Osteoblast (primary cell): ENCODE measurements at regions not wholly inside any gene's neighbourhood (a gene's known extent, or its start where the extent isn't known, plus 50 kb on each side); places are given as distances from the start of the nearest gene placed in this dataset.

Experiments used
- DNase-seq: peaks from one replicate; pipeline ENCODE4 v3.0.0; 2011; ENCODE audit warnings: low spot score, mixed read lengths; ENCODE audit not compliant: insufficient read length; ENCODE audit errors: missing footprints
- H2AFZ ChIP-seq: 2 replicates; pipeline ENCODE4 v1.6.0; 2011; ENCODE audit warnings: mild to moderate bottlenecking, low read length
- H3K27ac ChIP-seq: 2 replicates; pipeline ENCODE4 v1.5.1; 2011; ENCODE audit warnings: mild to moderate bottlenecking, low read depth, low read length, moderate library complexity
- H3K27me3 ChIP-seq: 2 replicates; pipeline ENCODE4 v1.6.0; 2012; ENCODE audit warnings: mild to moderate bottlenecking, control low read depth, inconsistent platforms, low read length, moderate library complexity; ENCODE audit not compliant: insufficient read depth
- H3K36me3 ChIP-seq: 2 replicates; pipeline ENCODE4 v1.5.1; 2011; ENCODE audit warnings: mild to moderate bottlenecking, low read length, control low read depth, moderate library complexity; ENCODE audit not compliant: insufficient read depth
- H3K4me1 ChIP-seq: 2 replicates; pipeline ENCODE4 v1.5.1; 2011; ENCODE audit warnings: mild to moderate bottlenecking, low read length, control low read depth, moderate library complexity; ENCODE audit not compliant: insufficient read depth
- H3K4me2 ChIP-seq: 2 replicates; pipeline ENCODE4 v1.6.0; 2011; ENCODE audit warnings: mild to moderate bottlenecking, low read length; ENCODE audit not compliant: insufficient read depth
- H3K4me3 ChIP-seq: fragments of 200-600 bp; sonication (generic); 3 replicates; pipeline ENCODE4 v1.5.1; 2012; ENCODE audit warnings: mild to moderate bottlenecking, low read length, inconsistent platforms; ENCODE audit not compliant: insufficient read depth
- H3K79me2 ChIP-seq: 2 replicates; pipeline ENCODE4 v1.6.0; 2012; ENCODE audit warnings: mild to moderate bottlenecking, low read length, control low read depth, inconsistent platforms; ENCODE audit not compliant: insufficient read depth
- H3K9me3 ChIP-seq: 2 replicates; pipeline ENCODE4 v1.5.1; 2011; ENCODE audit warnings: low read depth, low read length, control low read depth
- H4K20me1 ChIP-seq: 2 replicates; pipeline ENCODE4 v1.6.0; 2012; ENCODE audit warnings: mild to moderate bottlenecking, low read length, control low read depth; ENCODE audit not compliant: insufficient read depth
- TF ChIP-seq, protein P1 (sequence below): IDR thresholded peaks from 2 replicates; pipeline ENCODE4 v1.5.1; 2011; ENCODE audit warnings: mild to moderate bottlenecking, low read depth, low read length, moderate library complexity; ENCODE audit errors: extremely low read depth

DNA sequence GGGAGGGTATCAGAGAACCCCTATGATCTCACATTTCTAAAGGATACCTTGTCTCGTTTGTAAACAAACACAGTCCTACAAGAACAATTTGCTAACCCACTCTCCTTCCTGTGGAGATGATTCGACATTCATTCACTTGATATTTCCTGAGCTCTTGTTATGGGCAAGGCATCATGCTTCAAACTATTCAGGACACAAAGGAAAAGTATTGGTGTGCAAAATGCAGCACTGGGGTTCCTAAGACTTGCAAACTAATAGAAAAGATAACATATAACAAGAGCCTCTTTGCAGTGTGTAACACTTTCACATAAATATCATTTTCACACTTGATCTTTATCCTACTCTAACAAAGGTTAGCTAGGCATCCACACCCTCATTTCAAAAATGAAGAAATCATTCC lies 211.5 kb upstream of the BLID start:
- peaks cover 39% of the 10 kb centered on the region for H3K27me3 ChIP-seq
- no peak overlapping the region for H3K4me3 ChIP-seq
- TF ChIP-seq, protein P1, sequence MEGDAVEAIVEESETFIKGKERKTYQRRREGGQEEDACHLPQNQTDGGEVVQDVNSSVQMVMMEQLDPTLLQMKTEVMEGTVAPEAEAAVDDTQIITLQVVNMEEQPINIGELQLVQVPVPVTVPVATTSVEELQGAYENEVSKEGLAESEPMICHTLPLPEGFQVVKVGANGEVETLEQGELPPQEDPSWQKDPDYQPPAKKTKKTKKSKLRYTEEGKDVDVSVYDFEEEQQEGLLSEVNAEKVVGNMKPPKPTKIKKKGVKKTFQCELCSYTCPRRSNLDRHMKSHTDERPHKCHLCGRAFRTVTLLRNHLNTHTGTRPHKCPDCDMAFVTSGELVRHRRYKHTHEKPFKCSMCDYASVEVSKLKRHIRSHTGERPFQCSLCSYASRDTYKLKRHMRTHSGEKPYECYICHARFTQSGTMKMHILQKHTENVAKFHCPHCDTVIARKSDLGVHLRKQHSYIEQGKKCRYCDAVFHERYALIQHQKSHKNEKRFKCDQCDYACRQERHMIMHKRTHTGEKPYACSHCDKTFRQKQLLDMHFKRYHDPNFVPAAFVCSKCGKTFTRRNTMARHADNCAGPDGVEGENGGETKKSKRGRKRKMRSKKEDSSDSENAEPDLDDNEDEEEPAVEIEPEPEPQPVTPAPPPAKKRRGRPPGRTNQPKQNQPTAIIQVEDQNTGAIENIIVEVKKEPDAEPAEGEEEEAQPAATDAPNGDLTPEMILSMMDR: no peak

DNA sequence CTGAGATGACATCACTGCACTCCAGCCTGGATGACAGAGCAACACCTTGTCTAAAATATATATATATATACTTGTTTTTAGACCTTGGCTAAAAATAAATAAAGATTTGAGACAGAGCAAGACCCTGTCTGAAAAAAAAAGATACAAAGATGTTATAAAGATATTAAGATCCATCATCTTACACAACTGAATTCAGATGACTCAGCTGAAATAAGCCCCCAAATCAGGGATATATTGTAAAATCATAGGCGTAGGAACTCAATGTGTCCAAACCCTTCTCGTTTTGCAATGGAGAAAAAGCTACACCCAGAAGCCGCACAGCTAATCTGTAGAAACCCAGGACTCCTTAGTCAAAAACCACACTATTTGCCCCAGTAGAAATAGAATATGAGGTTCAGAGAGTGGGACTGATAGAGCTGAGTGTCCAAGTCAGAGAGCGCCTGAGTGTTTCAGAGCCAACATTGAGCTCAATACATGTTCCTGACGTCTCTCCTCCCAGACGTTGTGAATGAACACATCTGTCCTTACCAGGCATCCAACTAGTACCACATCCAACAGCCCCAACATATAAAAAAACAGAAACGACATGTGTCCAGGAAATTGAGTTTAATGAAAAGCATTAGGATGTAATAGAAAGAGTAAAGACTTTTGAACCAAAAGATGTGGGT lies 207.9 kb upstream of the BLID start:
- Histone ChIP-seq H3K4me1 (no peaks in the 10 kb centered on the region), H3K79me2 (no peaks in the 10 kb centered on the region), H3K36me3 (no peaks in the 10 kb centered on the region), H3K4me2 (no peak overlapping the region), H3K9me3 (no peaks in the 10 kb centered on the region), H3K4me3 (no peak overlapping the region), H4K20me1 (no peaks in the 10 kb centered on the region), H3K27me3 (peaks cover 57% of the 10 kb centered on the region), H3K27ac (no peak overlapping the region), H2AFZ (no peak overlapping the region)
- TF ChIP-seq, protein P1: no peak
- no peak for DNase-seq

More for the DNA sequence above, 211.5 kb upstream of the BLID start:
- no peak for DNase-seq
- Histone ChIP-seq H3K36me3 (no peaks in the 10 kb centered on the region), H3K79me2 (no peaks in the 10 kb centered on the region), H2AFZ (no peak overlapping the region), H3K27ac (no peak overlapping the region), H3K4me1 (no peaks in the 10 kb centered on the region), H4K20me1 (no peaks in the 10 kb centered on the region), H3K9me3 (no peaks in the 10 kb centered on the region), H3K4me2 (no peak overlapping the region)

DNA sequence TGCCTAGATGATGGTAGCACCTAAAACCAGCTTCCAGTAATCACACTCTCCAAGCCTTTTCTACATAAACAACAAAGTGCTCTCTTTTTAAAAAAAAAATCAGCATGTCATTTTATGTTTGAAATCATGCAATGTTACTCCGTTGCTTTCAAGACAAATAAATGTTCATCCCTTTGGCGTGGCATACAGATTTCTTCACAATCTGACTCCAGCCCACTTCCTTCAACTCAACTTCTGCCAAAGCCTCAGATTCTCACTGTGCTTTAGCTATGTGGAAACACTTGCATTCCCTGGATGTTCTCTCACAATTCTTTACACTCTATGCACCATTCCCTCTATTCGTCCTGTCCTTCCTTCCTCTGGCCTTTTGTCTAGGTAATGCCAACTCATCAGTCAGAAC lies 206.3 kb upstream of the BLID start:
- Histone ChIP-seq H3K79me2 (no peaks in the 10 kb centered on the region), H3K36me3 (no peaks in the 10 kb centered on the region), H3K4me3 (no peak overlapping the region), H3K27ac (no peak overlapping the region), H3K4me2 (no peak overlapping the region), H3K4me1 (no peaks in the 10 kb centered on the region), H3K9me3 (no peaks in the 10 kb centered on the region), H4K20me1 (no peaks in the 10 kb centered on the region), H2AFZ (no peak overlapping the region), H3K27me3 (peaks cover 47% of the 10 kb centered on the region)
- no peak for DNase-seq
- TF ChIP-seq, protein P1: no peak

DNA sequence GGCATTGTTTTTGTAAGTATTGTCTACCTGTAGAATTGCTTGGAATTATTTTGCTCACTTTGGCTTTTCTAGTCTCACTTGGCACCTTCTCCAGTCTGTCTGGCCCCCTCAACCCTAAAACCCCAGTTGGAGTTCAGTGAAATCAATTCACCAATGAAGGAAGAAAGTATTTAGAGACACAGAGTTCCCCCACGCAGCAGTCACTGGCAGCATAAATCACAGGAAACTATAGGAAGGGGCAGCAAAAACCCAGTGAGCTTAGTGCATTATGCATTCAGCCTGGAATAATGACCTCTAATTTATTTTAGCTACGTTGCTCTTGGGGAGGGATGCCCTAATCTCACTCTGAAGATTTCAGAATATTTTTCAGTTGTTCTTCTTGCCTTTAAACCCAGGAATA lies 204.7 kb upstream of the BLID start:
- Histone ChIP-seq H3K4me2 (no peak overlapping the region), H3K27me3 (peaks cover 57% of the 10 kb centered on the region), H4K20me1 (no peaks in the 10 kb centered on the region), H3K36me3 (no peaks in the 10 kb centered on the region), H3K4me1 (no peaks in the 10 kb centered on the region), H3K79me2 (no peaks in the 10 kb centered on the region), H3K27ac (no peak overlapping the region), H3K4me3 (no peak overlapping the region), H2AFZ (no peak overlapping the region), H3K9me3 (no peaks in the 10 kb centered on the region)
- no peak for DNase-seq
- TF ChIP-seq, protein P1: no peak
